Upper lobe of right lung (tissue), 1 donor: ENCODE measurements at regions not wholly inside any gene's neighbourhood (a gene's known extent, or its start where the extent isn't known, plus 50 kb on each side); places are given as distances from the start of the nearest gene placed in this dataset.

Source experiments
- ATAC-seq: fragments of 200-7000 bp; cut with Tn5 transposase; one replicate; pipeline ENCODE4 v1.9.1; 2020; ENCODE audit warnings: mild to moderate bottlenecking, moderate library complexity
- DNase-seq: peaks from one replicate; pipeline ENCODE4 v3.0.0-alpha.2; 2020
- H3K27ac ChIP-seq: fragments of 200-600 bp; one replicate; pipeline ENCODE4 v1.8.0; 2022
- H3K27me3 ChIP-seq: fragments of 200-600 bp; one replicate; pipeline ENCODE4 v1.8.0; 2022; ENCODE audit warnings: mild to moderate bottlenecking
- H3K36me3 ChIP-seq: fragments of 200-600 bp; one replicate; pipeline ENCODE4 v1.8.0; 2022
- H3K4me1 ChIP-seq: fragments of 200-600 bp; one replicate; pipeline ENCODE4 v1.8.0; 2022
- H3K4me3 ChIP-seq: fragments of 200-600 bp; one replicate; pipeline ENCODE4 v1.8.0; 2022; ENCODE audit warnings: mild to moderate bottlenecking
- H3K9me3 ChIP-seq: fragments of 200-600 bp; one replicate; pipeline ENCODE4 v1.8.0; 2022
- intact Hi-C: fragments of 100-400 bp; cut with DNase I; formaldehyde crosslinking; loops from one replicate; pipeline ENCODE4 v1.11.0; 2022
- TF ChIP-seq, protein P1 (sequence below): fragments of 200-600 bp; IDR thresholded peaks from one replicate; pipeline ENCODE4 v1.8.0; 2022; ENCODE audit warnings: antibody characterized with exemption
- donor health status: DM: no; HTN: yes; CAD: no; lungs with severe emphysema.

DNA sequence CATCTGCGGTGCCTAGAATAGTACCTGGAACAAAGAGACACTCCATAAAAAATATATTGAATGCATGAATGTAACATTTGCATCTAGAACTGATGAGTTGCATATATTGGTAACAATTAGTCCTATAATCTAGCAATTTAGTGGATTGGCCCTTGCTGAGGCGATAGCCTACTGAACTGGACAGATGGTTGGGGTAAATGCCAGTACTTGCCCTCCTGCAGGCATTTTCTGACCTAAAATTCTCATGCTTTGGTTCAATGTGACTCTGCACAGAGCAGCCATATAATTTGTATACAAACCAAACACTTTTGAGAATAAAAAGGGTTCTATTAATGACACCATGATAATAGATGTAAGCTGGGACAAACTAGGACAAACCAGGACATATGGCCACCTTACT is 313.6 kb downstream of the OLFM3 start:
- no peak overlapping the region for H3K27ac ChIP-seq
- no peaks in the 10 kb centered on the region for H3K4me1 ChIP-seq
- H3K9me3 ChIP-seq = no peaks in the 10 kb centered on the region
- intact Hi-C loops = no loop called here
- no peaks in the 10 kb centered on the region for H3K27me3 ChIP-seq
- DNase-seq (no peak), ATAC-seq (no peak)
- H3K36me3 ChIP-seq = no peaks in the 10 kb centered on the region
- TF ChIP-seq, protein P1, sequence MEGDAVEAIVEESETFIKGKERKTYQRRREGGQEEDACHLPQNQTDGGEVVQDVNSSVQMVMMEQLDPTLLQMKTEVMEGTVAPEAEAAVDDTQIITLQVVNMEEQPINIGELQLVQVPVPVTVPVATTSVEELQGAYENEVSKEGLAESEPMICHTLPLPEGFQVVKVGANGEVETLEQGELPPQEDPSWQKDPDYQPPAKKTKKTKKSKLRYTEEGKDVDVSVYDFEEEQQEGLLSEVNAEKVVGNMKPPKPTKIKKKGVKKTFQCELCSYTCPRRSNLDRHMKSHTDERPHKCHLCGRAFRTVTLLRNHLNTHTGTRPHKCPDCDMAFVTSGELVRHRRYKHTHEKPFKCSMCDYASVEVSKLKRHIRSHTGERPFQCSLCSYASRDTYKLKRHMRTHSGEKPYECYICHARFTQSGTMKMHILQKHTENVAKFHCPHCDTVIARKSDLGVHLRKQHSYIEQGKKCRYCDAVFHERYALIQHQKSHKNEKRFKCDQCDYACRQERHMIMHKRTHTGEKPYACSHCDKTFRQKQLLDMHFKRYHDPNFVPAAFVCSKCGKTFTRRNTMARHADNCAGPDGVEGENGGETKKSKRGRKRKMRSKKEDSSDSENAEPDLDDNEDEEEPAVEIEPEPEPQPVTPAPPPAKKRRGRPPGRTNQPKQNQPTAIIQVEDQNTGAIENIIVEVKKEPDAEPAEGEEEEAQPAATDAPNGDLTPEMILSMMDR = no peak
- H3K4me3 ChIP-seq = no peak overlapping the region

DNA sequence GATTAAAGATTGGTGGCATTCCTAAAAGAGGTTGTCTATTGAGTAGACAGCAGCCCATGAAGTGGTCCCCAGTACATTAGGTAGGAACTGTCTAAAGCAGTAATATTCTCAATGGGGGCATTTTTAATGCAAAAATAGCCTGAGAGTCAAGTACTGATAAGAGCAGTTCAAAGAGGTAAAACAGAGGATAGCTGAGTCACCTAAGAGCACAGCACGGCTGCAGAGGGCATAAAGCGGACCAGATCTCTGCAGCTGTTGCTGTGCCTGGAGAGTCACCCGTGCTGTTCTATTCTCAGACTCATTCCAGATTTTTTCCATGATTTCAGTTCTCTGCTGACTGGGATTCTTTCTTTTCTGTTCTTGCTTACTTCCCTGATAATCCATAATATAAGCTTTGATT is 313.2 kb downstream of the OLFM3 start:
- H3K9me3 ChIP-seq = no peaks in the 10 kb centered on the region
- H3K27me3 ChIP-seq = no peaks in the 10 kb centered on the region
- H3K4me1 ChIP-seq = no peaks in the 10 kb centered on the region
- TF ChIP-seq, protein P1 = no peak
- DNase-seq (no peak), ATAC-seq (no peak)
- intact Hi-C loops = no loop called here
- H3K4me3 ChIP-seq = no peak overlapping the region
- no peak overlapping the region for H3K27ac ChIP-seq
- no peaks in the 10 kb centered on the region for H3K36me3 ChIP-seq

DNA sequence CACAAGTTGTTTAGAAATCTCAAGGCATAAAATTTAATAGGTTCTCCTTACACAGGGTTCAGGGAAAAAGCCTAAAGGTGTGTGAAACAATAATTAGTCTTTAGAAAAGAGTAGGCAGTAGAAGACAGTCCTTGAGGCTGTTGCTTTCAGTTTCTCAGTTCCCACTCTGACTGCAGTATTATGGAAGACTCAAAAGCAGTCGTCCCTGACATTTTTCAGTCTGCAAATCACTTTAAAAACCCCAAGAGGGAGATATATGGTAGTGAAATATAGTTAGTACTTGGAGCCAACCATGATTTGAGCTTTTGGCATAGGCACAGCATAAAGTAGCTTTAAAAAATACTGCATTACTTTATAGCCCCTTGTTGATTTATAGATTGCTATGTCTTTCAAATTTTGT is 299.7 kb downstream of the OLFM3 start:
- Histone ChIP-seq H3K4me1 (no peaks in the 10 kb centered on the region), H3K36me3 (no peaks in the 10 kb centered on the region), H3K4me3 (no peak overlapping the region), H3K9me3 (no peaks in the 10 kb centered on the region), H3K27ac (no peak overlapping the region), H3K27me3 (no peaks in the 10 kb centered on the region)
- DNase-seq (no peak), ATAC-seq (no peak)
- intact Hi-C loops = no loop called here
- TF ChIP-seq, protein P1 = no peak

- Histone ChIP-seq H3K36me3 (no peaks in the 10 kb centered on the region), H3K4me1 (no peaks in the 10 kb centered on the region), H3K27me3 (no peaks in the 10 kb centered on the region), H3K27ac (no peak overlapping the region), H3K9me3 (no peaks in the 10 kb centered on the region), H3K4me3 (no peak overlapping the region)
- ATAC-seq = no peak
- DNase-seq = no peak
- intact Hi-C loops = no loop called here
- TF ChIP-seq, protein P1 = no peak
These were observed 298.0 kb downstream of the OLFM3 start for GRCh38 chr1:101698681-101699080.

GRCh38 chr1:101704895-101705294 is 291.8 kb downstream of the OLFM3 start:
- DNase-seq (no peak), ATAC-seq (no peak)
- Histone ChIP-seq H3K36me3 (no peaks in the 10 kb centered on the region), H3K4me3 (no peak overlapping the region), H3K4me1 (no peaks in the 10 kb centered on the region), H3K9me3 (no peaks in the 10 kb centered on the region), H3K27me3 (no peaks in the 10 kb centered on the region), H3K27ac (no peak overlapping the region)
- TF ChIP-seq, protein P1 = no peak
- intact Hi-C loops = no loop called here

- H3K27ac ChIP-seq = no peak overlapping the region
- ATAC-seq (no peak), DNase-seq (no peak)
- no peaks in the 10 kb centered on the region for H3K27me3 ChIP-seq
- H3K4me1 ChIP-seq = no peaks in the 10 kb centered on the region
- no peaks in the 10 kb centered on the region for H3K9me3 ChIP-seq
- intact Hi-C loops = no loop called here
- no peak overlapping the region for H3K4me3 ChIP-seq
- TF ChIP-seq, protein P1 = no peak
- no peaks in the 10 kb centered on the region for H3K36me3 ChIP-seq
These were observed 290.4 kb downstream of the OLFM3 start for GRCh38 chr1:101706366-101706765.
